SKM-1 treated with dmso at 0.1 percent for 144 hours (cell line): ENCODE measurements at regions not wholly inside any gene's neighbourhood (a gene's known extent, or its start where the extent isn't known, plus 50 kb on each side); places are given as distances from the start of the nearest gene placed in this dataset.
A peak's percentile ranks its signal among the peaks of the same experiment; 100 is the strongest.

Experiments used
- DNase-seq: peaks from one replicate; lab custom pipeline; 2025; ENCODE audit not compliant: unreplicated experiment; lab: John Stamatoyannopoulos, UW

DNA sequence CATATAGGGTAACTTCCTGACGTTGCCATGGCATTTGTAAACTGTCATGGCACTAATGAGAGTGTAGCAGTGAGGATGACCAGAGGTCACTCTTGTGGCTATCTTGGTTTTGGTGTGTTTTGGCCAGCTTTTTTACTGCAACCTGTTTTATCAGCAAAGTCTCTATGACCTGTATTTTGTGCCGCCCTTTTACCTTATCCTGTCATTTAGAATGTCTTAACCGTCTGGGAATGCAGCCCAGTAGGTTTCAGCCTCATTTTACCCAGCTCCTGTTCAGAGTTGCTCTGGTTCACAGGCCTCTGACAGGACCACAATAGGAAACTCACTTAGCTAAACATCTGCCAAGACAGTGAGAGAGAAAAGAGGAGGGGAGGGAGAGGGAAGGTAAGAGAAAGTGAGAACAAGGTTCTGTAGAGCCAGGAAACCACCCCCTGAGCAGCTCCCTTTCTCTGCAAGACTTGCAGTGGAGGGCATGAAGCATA lies 64.8 kb upstream of the PLEKHG3 start:
- no peak for DNase-seq

DNA sequence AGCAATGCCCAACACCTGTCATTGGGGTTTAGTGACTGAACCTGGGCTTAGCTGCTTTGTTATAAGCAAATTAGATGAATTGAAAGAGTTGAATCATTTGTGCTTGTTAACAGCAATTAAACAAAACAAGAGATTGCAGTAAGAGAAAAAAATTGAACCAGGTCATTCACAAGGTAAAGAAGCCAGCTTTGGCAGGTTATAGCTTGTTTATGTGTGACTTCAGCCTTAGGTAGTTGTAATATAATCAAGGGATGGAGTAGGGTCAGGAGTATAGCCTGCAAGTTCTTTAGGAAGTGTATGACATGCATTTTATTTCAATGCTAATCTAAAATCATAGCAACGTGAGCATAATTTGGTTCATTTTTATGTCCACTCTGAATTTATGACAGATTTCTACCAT lies 63.4 kb upstream of the PLEKHG3 start:
- no peak for DNase-seq

DNA sequence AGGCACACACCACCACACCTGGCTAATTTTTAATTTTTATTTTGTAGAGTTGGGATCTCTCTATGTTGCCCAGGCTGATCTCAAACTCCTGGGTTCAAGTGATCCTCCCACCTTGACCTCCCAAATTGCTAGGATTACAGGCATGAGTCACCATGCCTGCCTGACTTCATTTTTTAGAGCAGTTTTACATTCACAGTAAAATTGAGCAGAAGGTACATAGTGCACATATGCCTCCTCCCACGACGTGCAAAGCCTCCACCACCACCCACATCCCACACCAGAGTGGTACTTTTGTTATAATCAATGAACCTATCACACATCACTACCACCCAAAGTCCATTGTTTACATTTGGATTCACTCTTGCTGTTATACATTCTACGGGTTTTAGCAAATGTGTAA lies 62.5 kb upstream of the PLEKHG3 start:
- no peak for DNase-seq

DNA sequence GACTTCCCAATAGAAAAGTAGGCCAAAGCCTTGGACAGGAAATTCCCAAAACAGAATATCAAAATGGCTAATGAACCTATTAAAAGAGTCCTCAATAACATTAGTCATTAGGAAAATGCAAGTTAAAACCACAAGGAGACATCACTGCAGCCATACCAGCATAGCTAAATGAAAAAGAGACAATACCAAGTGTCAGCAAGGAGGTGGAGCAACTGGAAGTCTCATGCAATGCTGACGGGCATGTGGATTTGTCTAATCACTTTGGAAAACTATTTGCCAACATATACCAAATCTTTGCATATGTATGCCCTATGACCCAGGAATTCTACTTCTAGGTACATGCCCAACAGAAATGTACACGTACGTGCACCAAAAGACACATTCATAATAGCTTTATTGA lies 60.5 kb upstream of the PLEKHG3 start:
- no peak for DNase-seq

DNA sequence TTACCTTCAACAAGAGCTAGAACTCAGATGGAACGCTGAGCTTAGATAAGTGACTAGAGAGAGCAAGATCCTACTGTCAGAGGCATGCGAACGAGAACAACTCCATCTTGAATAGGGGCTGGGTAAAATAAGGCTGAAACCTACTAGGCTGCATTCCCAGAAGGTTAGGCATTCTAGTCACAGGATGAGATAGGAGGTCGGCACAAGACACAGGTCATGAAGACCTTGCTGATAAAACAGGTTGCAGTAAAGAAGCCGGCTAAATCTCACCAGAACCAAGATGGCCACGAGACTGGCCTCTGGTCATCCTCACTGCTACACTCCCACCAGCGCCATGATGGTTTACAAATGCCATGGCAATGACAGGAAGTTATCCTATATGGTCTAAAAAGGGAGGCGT lies 59.6 kb upstream of the PLEKHG3 start:
- no peak for DNase-seq

DNA sequence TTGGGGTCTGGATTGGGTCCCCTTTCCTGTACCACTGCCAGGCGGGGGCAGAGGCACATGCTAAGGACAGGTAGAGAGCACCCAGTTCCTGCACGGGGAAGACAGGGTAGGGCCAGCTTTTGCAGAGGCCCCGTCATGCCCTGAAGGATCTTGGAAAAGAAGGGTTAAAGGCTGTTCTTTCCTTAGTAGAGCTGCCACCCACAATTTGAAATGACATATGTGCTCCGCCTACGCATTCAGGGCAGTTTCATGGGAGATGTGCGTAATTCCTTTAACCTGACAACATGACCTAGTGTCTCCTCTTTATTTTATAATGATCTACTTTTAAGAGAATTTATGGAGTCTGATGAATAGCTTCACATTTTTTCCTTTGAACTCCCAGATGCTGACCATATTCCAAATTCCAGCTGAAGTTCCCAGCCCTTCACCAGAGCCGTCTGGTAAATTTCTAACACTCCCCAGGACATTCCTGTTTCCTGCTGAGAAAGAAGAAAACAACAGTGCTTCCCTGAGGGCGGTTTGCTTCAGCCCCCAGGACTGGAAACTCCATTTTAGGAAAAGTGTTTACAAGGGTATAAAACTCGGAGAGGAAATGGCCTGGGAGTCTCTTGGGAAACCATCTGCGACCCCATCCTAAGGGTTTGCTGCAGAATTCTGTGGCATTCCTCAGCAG lies 58.9 kb upstream of the PLEKHG3 start:
- no peak for DNase-seq

DNA sequence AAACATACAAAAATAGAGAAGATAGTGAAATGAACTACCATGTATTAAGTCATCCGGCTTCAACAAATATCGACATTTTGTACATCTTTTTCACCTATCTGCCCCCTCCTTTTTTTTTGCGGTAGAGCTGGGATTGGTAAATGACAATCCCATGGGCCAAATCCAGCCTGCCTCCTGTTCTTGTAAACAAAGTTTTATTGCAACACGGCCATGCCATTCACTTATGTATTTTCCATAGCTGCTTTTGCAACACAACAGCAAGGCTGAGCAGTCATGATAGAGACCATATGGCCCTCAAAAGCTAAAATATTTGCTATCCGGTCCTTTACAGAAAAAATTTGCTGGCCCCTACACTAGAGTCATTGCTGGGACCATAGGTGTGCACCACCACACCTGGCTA lies 58.1 kb upstream of the PLEKHG3 start:
- DNase-seq = no peak

DNA sequence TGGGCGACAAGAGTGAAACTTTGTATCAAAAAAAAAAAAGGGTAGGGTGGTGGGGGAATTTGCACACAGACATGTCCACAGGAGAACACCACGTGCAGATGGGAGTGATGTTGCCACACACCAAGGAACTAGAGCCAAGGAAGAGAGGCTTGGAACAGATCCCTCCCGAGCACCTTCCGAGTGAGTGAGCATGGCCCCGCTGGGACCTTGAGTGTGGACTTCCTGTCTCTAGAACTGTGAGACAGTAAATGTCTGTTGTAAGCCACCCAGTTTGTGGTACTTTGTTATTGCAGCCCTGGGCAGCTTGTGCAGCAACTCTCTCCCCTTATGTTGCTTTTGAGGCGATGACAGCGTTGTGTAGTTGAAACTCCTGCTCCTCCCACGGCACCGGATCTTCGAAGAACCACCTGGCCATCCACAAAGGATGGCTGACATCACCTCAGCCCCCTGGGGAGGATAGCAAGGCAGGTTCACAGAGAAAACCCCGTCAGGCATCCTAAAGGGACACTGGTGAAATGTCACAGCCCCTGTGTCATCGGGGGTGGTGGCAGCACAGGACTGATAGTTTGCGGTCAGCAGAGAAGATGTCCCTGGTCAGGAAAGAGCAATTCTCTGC lies 54.7 kb upstream of the PLEKHG3 start:
- peak; percentile 27 for DNase-seq

DNA sequence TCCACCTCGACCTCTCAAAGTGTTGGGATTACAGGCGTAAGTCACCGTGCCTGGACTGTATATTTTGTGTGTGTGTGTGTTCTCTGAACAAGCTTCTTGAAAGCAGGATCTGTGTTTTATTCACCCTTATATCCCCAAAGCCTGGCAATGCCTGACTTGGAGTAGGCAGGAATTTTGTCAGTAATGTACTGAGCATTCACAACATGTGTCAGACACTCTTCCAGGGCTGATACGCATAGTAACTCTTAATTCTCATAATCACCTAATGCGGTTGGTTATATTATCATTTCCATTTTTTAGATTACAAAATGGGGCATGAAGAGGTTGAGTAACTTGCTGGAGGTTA lies 50.4 kb upstream of the PLEKHG3 start:
- no peak for DNase-seq

DNA sequence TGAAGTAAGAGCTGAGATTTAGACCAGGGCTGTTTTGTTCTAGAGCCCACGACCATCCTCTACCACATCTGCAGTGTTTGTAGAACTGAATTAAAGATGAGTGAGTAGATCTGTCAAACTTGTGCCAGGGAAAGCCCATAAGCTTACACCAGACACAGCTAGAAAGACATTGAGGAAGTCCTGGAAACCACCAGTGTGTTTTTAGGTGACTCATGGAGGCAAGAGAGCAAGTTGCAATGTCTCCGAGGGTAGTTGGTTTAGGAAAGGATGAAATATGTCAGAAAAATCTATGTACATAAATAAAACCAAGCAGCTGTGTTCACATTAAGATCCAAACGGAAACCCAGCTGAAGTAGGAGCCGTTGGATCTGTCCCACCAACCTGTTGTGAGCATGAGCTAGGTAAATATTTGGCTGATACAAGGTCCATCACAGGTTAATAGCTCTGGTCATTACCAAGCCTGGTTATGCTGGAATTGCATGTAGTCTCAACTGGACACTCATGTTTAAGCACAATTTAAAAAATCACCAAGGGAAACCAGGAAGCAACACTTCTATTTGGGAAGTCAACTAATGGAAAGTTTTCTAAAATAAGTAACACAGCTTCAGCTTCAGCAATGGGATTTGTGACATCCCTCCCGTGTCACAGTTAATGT lies 49.9 kb upstream of the PLEKHG3 start:
- peak; percentile 71 for DNase-seq
